Mesendoderm (in vitro differentiated cells): ENCODE measurements at regions not wholly inside any gene's neighbourhood (a gene's known extent, or its start where the extent isn't known, plus 50 kb on each side); places are given as distances from the start of the nearest gene placed in this dataset.

ENCODE experiments used
- DNase-seq: peaks from one replicate; pipeline ENCODE4 v3.0.0; 2013
- H2AK5ac ChIP-seq: 2 replicates; pipeline ENCODE4 v1.6.1; 2013; ENCODE audit warnings: low read length, inconsistent platforms
- H2BK120ac ChIP-seq: 2 replicates; pipeline ENCODE4 v1.6.1; 2013; ENCODE audit warnings: low read depth, mild to moderate bottlenecking, low read length, moderate library complexity, mixed read lengths
- H2BK15ac ChIP-seq: replicated peaks from 2 replicates; pipeline ENCODE4 v1.6.1; 2013; ENCODE audit warnings: low read depth, mild to moderate bottlenecking, moderate library complexity
- H2BK5ac ChIP-seq: 2 replicates; pipeline ENCODE4 v1.6.1; 2013; ENCODE audit warnings: low read length, inconsistent platforms
- H3K18ac ChIP-seq: 2 replicates; pipeline ENCODE4 v1.6.1; 2013; ENCODE audit warnings: mild to moderate bottlenecking, low read length, mixed read lengths
- H3K23ac ChIP-seq: one replicate; pipeline ENCODE4 v1.6.1; 2013; ENCODE audit warnings: low read length
- H3K27ac ChIP-seq: 2 replicates; pipeline ENCODE4 v1.5.1; 2013; ENCODE audit warnings: low read depth, mild to moderate bottlenecking, inconsistent platforms, low read length, moderate library complexity
- H3K27me3 ChIP-seq: 2 replicates; pipeline ENCODE4 v1.6.1; 2013; ENCODE audit warnings: low read length, control low read depth, mild to moderate bottlenecking, inconsistent platforms; ENCODE audit not compliant: insufficient read depth, poor library complexity
- H3K36me3 ChIP-seq: 2 replicates; pipeline ENCODE4 v1.6.1; 2013; ENCODE audit warnings: low read length, inconsistent platforms; ENCODE audit not compliant: control insufficient read depth, insufficient read depth
- H3K4ac ChIP-seq: one replicate; pipeline ENCODE4 v1.6.1; 2013; ENCODE audit warnings: low read depth, mild to moderate bottlenecking, low read length, moderate library complexity
- H3K4me1 ChIP-seq: 2 replicates; pipeline ENCODE4 v1.6.1; 2013; ENCODE audit warnings: low read depth, low read length, inconsistent platforms; ENCODE audit not compliant: control insufficient read depth
- H3K4me2 ChIP-seq: 2 replicates; pipeline ENCODE4 v1.6.1; 2013; ENCODE audit warnings: low read length
- H3K4me3 ChIP-seq: 2 replicates; pipeline ENCODE4 v1.5.1; 2013; ENCODE audit warnings: mild to moderate bottlenecking, low read length
- H3K56ac ChIP-seq: one replicate; pipeline ENCODE4 v1.6.1; 2013; ENCODE audit warnings: low read length
- H3K79me1 ChIP-seq: 2 replicates; pipeline ENCODE4 v1.6.1; 2013; ENCODE audit warnings: low read length, inconsistent platforms
- H3K79me2 ChIP-seq: 2 replicates; pipeline ENCODE4 v1.6.1; 2013; ENCODE audit warnings: mild to moderate bottlenecking, low read length; ENCODE audit not compliant: control insufficient read depth, insufficient read depth
- H3K9ac ChIP-seq: 2 replicates; pipeline ENCODE4 v1.6.1; 2013; ENCODE audit warnings: low read length, inconsistent platforms
- H4K5ac ChIP-seq: one replicate; pipeline ENCODE4 v1.6.1; 2013; ENCODE audit warnings: low read length
- H4K8ac ChIP-seq: one replicate; pipeline ENCODE4 v1.6.1; 2013; ENCODE audit warnings: low read depth, mild to moderate bottlenecking, control low read depth, low read length, moderate library complexity
- WGBS: extraction: QIAGEN DNeasy Blood & Tissue Kit; methylation state at CpG from one replicate; pipeline ENCODE4 v1.1.7; 2013; ENCODE audit warnings: low lambda C conversion rate, missing lambda C conversion rate; ENCODE audit not compliant: insufficient coverage; ENCODE audit errors: extremely low coverage; 5-methylcytosine and 5-hydroxymethylcytosine counted together

DNA sequence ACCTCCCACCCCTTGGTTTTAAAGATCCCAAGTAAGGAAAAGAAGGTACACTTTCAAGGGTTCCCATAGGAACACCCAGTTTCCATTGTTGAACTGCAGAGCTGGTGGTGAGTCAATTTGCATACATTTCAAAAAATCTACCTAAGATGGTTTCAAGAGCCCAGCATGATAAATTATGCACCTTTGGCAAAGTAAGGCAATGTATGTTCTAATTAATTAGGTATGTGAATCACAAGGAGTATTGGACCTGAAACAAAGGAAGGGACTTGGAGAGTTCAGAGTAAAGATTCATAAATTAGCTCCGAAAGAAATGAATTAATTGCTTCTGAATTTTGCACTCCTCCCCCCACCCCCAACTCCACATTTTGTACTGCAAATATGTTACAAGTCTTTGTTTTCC, 459.7 kb downstream of the LRATD1 start:
- Histone ChIP-seq H3K9ac (no peak overlapping the region), H2BK15ac (no peak overlapping the region), H3K4me2 (no peak overlapping the region), H3K4me1 (peaks cover 10% of the 10 kb centered on the region), H4K5ac (no peak overlapping the region), H3K23ac (no peak overlapping the region), H3K79me2 (no peaks in the 10 kb centered on the region), H3K27ac (no peak overlapping the region), H3K4me3 (no peak overlapping the region), H4K8ac (no peak overlapping the region), H3K79me1 (no peaks in the 10 kb centered on the region), H3K18ac (no peak overlapping the region), H2BK120ac (no peak overlapping the region), H3K56ac (no peak overlapping the region), H3K27me3 (no peaks in the 10 kb centered on the region), H2AK5ac (no peak overlapping the region), H2BK5ac (no peak overlapping the region), H3K4ac (no peak overlapping the region), H3K36me3 (no peaks in the 10 kb centered on the region)
- DNase-seq = no peak
- no CpG with 5 or more reads among the region's 1 CpG for WGBS

DNA sequence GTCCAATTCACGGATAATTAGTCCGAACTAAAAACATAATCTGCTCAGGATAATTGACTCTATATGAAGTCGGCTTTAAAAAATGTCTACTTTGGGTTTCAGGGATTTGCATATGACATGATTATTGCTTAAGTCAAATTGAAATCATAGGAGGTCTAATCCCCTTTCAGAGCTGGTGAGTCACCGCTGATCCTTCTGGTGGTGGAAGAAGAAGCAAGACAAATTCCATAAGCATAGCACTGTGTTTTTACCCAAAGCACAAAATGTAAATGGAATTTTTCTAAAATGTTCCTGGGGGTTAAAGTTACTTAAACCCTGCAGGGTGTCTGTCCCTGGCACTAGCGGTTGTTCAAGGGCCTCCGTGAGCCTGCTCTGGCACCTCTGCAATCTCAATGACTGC, 460.2 kb downstream of the LRATD1 start:
- Histone ChIP-seq H3K4me1 (peaks cover 13% of the 10 kb centered on the region), H2BK15ac (no peak overlapping the region), H3K23ac (no peak overlapping the region), H3K36me3 (no peaks in the 10 kb centered on the region), H3K56ac (no peak overlapping the region), H4K8ac (no peak overlapping the region), H3K79me1 (no peaks in the 10 kb centered on the region), H3K4me2 (no peak overlapping the region), H3K18ac (no peak overlapping the region), H2BK120ac (no peak overlapping the region), H2AK5ac (no peak overlapping the region), H3K27me3 (no peaks in the 10 kb centered on the region), H3K4me3 (no peak overlapping the region), H3K27ac (no peak overlapping the region), H3K9ac (no peak overlapping the region), H3K79me2 (no peaks in the 10 kb centered on the region), H4K5ac (no peak overlapping the region), H3K4ac (no peak overlapping the region), H2BK5ac (no peak overlapping the region)
- DNase-seq = no peak
- WGBS = no CpG with 5 or more reads among the region's 6 CpGs

DNA sequence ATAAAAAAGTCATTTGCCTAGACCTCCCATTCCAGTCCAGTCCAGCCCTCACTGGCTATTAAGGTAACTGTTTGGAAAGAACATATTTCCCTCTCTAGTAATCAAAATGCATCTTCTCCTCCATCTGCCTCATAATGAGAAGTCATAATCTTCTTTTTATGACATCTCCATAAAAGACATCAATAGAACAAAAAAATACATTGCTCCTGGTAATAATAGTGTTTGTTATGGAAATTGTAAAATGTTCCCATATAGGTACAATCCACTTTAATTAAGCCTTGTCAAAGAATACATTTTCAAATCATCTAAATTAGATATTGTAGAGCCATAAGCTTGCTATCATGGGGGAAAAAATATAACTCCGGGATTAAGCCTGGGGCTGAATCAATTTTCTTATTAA, 461.6 kb downstream of the LRATD1 start:
- DNase-seq = no peak
- no CpG with 5 or more reads among the region's 1 CpG for WGBS
- Histone ChIP-seq H2AK5ac (no peak overlapping the region), H3K4me2 (no peak overlapping the region), H4K5ac (no peak overlapping the region), H3K27me3 (no peaks in the 10 kb centered on the region), H3K4me3 (no peak overlapping the region), H3K9ac (no peak overlapping the region), H3K4me1 (peaks cover 13% of the 10 kb centered on the region), H3K36me3 (no peaks in the 10 kb centered on the region), H3K79me2 (no peaks in the 10 kb centered on the region), H3K79me1 (no peaks in the 10 kb centered on the region), H3K27ac (no peak overlapping the region), H2BK15ac (no peak overlapping the region), H2BK120ac (no peak overlapping the region), H3K4ac (no peak overlapping the region), H4K8ac (no peak overlapping the region), H2BK5ac (no peak overlapping the region), H3K23ac (no peak overlapping the region), H3K18ac (no peak overlapping the region), H3K56ac (no peak overlapping the region)

DNA sequence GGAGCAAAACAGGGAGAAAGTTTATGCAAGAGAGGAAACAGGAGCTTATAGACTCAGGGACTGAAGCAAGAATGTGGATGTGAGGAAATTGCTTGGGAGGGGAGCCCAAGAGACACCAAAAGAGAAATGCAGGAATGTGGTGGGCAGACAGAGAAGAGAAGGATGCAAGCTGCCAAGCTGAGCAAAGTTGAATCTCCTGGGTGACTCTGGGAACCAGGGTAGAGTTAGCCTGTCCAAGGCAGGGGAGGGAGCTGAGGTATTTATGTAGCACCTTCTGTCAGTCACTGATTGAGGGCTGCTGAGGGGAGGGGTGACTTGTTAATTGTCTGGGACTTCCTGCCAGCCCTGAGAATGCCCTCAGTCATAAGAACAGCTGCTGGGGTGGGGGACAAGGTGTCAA, 464.3 kb downstream of the NBAS start:
- Histone ChIP-seq H3K36me3 (no peaks in the 10 kb centered on the region), H3K79me2 (no peaks in the 10 kb centered on the region), H3K4ac (no peak overlapping the region), H3K79me1 (no peaks in the 10 kb centered on the region), H3K56ac (no peak overlapping the region), H2BK120ac (no peak overlapping the region), H3K4me1 (peaks cover 13% of the 10 kb centered on the region), H3K23ac (no peak overlapping the region), H2BK5ac (no peak overlapping the region), H3K27ac (peak overlapping the region; percentile 33), H2AK5ac (no peak overlapping the region), H3K9ac (no peak overlapping the region), H3K4me3 (no peak overlapping the region), H4K8ac (no peak overlapping the region), H4K5ac (no peak overlapping the region), H3K4me2 (no peak overlapping the region), H2BK15ac (no peak overlapping the region), H3K27me3 (no peaks in the 10 kb centered on the region), H3K18ac (no peak overlapping the region)
- peak; percentile 88 for DNase-seq

DNA sequence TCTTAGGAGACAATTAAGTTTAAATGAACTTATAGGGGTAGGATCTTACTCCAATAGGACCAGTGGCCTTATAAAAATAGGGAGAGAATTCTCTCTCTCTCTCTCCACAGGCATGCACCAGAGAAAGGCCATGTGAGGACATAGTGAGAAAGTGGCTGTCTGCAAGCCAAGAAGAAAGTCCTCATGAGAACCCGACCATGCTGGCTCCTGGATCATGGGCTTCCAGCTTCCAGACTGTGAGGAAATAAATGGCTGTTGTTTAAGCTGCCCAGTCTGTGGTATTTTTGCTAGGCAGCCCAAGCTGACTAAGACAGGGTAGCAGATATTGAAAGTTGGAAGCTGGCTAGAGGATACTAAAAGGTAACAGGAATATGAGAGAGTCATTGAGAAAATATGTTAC, 454.0 kb downstream of the NBAS start:
- Histone ChIP-seq H3K4me2 (no peak overlapping the region), H4K8ac (no peak overlapping the region), H3K79me2 (no peaks in the 10 kb centered on the region), H3K56ac (no peak overlapping the region), H3K79me1 (no peaks in the 10 kb centered on the region), H3K23ac (no peak overlapping the region), H3K4me3 (no peak overlapping the region), H3K4ac (no peak overlapping the region), H2AK5ac (no peak overlapping the region), H3K27ac (no peak overlapping the region), H2BK5ac (no peak overlapping the region), H3K18ac (no peak overlapping the region), H3K36me3 (no peaks in the 10 kb centered on the region), H4K5ac (no peak overlapping the region), H2BK15ac (no peak overlapping the region), H2BK120ac (no peak overlapping the region), H3K9ac (no peak overlapping the region), H3K27me3 (no peaks in the 10 kb centered on the region), H3K4me1 (no peaks in the 10 kb centered on the region)
- no peak for DNase-seq
- no CpG with 5 or more reads among the region's 1 CpG for WGBS

DNA sequence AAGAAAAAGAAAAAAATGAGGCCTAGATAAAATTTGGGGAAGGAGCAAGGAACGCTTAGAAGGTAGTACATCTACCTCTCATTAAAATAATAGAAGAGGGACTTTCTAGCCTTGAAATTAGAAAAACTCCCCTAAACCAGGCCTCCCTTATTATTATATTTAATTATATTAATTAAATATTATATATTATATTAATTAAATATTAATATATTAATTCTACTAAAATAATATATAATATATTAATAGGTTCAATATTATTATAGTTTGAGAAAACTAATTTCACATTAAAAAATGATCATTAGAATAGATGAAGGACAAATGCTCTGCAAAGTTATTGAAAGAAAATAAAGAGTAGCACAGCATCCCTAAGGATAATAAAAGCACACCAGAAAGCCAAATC, 449.4 kb downstream of the NBAS start:
- Histone ChIP-seq H2BK5ac (no peak overlapping the region), H2BK15ac (no peak overlapping the region), H3K79me1 (no peaks in the 10 kb centered on the region), H3K4me2 (no peak overlapping the region), H3K79me2 (no peaks in the 10 kb centered on the region), H2AK5ac (no peak overlapping the region), H3K56ac (no peak overlapping the region), H3K9ac (no peak overlapping the region), H3K23ac (no peak overlapping the region), H3K4me3 (no peak overlapping the region), H3K27ac (no peak overlapping the region), H3K4ac (no peak overlapping the region), H3K18ac (no peak overlapping the region), H4K5ac (no peak overlapping the region), H3K27me3 (no peaks in the 10 kb centered on the region), H3K36me3 (no peaks in the 10 kb centered on the region), H4K8ac (no peak overlapping the region), H2BK120ac (no peak overlapping the region), H3K4me1 (no peaks in the 10 kb centered on the region)
- no CpG with 5 or more reads among the region's 1 CpG for WGBS
- no peak for DNase-seq
